ENCODE measurements at regions not wholly inside any gene's neighbourhood (a gene's known extent, or its start where the extent isn't known, plus 50 kb on each side); places are given as distances from the start of the nearest gene placed in this dataset.

DNA sequence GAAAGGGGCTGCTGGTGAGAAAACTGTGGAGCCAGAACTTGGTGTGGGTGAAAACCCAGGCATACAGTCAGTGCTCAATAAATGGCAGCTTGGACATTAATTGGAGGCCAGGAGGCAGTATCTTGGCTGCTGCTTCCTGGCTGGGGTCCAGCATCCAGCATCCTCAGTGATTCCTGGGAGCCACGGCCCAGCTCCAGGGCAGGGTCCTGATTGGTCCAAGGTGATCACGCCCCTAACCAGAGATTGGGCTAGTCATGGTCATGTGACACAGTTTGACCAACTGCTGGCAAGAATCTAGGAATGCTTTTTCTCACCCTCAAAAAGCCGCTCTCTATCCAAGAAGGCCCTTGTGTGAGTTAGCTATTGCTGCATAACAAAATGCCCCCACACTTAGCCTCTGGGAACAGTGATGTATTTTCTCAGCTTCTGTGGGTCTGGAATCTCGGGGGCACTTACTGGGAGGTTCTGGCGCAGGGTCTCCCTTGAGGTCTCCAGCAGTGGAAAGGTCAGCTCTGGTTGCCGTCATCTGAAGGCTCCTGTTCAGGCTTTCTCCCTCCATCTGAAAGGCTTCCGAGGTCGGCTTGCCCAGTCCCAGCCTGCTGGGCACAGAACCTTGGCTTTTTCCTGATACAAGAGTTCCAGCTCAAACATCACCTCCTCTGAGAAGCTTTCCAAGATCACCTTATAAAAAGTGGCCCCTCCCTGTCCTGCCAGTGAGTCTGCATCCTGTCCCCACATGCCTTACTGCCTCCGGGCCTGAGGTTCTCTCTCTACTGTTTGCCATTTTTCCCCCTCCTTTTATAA, 119.2 kb upstream of the NCOR2 start:
- DNase-seq (ENCODE audit: low read depth) = no peak

DNA sequence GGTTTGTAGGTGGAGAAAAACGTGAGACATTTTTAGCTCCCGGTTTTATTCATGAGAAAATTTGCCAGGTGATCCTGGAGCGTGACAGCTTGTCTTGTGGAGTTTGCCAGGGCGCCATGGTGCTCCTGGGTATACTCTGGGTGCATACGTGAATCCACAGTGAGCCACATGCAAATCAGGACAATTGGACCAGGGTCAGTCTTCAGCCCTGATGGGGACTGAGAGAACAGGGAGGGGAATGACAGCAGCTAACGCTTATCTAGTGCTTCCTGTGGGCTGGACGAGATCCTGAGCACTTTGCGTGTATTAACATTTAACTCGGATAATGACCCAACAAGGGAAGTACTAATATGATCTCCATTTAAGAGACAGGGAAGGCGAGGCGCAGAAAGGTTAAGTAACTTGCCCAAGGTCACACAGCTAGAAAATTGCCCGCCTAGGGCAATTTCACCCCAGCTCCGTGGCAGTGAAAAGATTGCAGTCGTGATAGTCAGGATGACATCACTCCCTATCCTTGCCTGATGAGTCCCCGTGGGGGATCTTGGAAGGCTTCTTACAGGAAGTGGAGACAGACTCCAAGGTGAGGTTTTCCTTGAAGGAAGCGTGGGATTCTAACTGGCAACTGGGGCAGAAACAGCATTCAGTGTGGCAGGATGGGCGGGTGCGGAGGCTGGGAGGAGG, 118.4 kb upstream of the NCOR2 start:
- no peak for DNase-seq (ENCODE audit: low read depth)

DNA sequence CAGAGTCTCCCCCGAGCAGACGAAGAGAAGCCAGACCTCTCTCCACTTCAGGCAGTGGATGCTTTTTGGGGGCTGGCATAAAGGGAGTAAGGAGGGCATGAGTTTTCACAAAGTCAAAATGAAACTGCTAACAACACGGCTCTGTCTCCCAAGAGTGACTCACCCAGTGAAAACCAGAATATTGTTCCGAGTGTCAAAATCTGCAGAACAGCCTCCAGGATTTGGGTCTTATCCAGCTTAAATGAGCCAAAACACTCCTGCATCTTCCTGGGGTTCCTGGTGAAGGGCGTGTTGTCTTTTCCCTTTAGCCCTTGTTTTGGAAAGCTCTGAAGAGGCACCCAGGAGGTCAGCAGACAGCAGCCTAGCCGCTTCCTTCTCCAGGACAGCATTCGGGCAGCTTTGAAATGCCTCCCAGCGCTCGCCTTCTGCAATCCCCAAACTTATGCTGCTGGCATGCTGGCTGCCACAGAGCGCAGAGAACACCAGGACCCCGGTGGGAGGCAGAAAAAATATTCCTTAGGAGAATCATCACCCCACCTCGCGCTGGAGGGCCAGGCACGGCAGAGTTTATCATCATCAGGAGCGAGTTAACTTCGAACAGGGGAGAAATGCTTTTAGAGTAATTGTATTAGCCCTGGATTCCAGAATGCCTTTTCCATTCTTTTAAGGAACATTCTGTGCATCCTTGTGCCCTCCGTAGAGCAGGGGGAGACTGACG, 117.7 kb upstream of the NCOR2 start:
- DNase-seq (ENCODE audit: low read depth) = no peak

DNA sequence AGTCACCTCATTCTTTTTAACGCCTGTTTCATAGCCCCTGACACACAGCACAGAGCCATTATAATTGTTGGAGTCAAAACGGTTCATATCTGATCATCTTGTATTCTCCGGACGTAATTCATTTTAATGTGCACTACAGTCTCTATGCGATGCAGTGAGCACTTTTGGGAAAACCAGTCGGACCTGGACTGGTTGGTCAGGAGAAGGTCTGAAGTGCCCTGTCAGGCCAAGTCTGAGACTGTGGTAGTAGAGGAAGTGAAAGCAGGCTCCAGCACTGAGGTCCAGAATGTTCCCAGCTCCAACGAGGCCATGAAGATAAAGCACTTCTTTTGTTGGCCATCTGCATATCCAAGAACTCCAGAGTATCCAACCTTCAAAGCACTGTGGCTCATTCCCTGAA, 117.1 kb upstream of the NCOR2 start:
- no peak for DNase-seq (ENCODE audit: low read depth)

DNA sequence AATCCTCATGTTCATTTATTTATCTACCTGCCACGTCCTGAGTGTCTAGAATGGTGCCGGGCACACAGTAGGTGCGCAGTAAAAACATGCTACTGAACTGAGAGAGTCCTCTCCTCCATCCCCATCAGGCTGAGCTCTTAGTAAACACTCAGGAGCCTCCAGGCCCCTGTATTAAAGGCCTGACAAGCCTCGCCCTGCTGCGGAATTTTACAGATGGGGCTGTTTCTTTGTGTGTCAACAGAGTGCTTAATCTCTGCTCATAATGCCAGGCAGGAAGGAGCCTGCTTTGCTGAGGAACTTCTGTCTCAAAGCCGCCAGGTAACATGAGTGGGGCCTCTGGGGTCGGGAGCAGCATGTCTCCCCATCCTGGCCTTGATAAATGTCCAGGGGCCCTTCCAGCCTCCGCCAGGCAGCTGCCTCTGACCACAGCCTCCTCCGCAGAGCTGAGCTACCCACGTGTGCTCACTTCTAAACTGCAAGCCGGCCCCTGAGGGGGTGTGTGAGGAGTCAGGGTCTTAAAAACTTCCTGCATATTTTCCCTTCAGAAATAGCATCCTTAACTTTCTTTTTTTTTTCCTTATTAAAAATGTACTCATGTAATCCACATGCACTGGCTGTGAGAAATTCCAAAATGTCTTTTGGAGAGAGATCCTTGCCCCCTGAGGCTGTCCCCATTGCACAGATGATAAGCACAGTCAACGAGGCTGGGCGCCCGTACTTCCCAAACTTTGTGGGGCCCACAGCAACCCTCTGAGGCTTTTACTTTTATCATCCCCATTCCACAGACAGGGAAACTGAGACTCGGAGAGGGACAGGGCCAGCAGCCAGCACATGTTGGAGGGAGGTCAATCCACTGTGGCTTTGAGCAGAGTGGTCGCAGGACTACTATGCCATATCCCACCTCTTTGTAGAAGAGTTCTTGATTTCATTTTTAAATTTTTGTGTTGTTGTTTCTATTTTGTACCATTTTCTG, 116.0 kb upstream of the NCOR2 start:
- no peak for DNase-seq (ENCODE audit: low read depth)

DNA sequence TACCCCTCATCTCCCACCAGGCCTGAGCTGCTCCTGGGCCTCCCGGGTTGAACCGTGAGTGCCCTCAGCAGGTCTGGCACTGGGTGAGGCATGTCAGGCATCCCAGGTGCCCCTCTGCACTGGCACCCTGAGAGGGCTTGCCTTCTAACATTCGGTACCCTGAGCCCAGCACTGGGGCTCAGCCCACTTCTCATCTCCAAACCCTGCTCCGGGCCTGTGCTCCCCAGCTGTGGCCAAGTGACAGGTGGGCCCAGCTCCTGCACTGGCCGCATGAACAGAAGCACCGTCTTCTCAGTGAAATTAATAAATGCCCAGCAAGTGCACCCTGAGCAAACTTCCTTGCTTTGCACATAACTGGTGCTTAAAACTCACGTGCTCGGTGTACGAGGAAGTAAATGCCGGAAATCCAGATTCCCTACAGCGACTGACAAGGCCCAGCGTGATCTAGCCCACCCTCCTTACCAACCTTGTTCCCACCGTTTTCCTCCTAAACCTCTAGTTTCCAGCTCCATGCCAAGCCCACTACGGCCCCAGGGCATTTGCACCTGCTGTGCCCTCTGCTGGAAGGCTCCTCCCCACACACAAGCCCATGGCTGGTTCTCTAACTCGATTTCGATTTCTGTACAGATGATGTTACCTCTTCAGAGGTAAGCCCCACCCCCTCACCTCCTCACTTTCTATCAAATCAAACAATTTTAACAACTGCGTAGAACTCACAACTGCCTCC, 115.2 kb upstream of the NCOR2 start:
- no peak for DNase-seq (ENCODE audit: low read depth)

DNA sequence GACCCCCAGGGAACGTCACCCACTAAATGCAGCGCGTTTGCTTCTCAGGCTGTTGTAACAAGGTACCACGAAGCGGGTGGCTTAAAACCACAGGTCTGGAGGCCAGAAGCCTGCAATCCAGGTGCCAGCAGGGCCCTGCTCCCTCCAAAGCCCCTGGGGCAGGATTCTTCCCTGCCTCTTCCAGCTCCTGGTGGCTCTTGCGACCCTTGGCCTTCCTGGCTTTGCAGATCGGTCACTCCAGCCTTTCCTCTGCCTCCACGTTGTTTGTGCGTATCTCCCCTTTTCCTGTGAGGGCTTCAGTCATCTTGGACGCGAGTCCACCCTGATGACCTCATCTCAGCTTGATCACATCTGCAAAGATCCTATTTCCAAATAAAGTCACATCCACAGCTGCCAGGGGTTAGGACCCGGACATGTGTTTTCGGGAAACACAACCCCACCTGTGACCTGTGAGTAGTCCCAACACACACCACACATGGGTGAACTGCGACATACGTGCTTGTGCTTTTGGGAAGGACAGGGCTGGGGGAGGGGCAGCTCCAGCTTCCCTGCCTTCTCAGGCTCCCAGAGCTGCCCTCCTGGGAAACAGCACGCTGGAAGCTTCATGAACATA, 114.5 kb upstream of the NCOR2 start:
- DNase-seq (ENCODE audit: low read depth) = no peak

DNA sequence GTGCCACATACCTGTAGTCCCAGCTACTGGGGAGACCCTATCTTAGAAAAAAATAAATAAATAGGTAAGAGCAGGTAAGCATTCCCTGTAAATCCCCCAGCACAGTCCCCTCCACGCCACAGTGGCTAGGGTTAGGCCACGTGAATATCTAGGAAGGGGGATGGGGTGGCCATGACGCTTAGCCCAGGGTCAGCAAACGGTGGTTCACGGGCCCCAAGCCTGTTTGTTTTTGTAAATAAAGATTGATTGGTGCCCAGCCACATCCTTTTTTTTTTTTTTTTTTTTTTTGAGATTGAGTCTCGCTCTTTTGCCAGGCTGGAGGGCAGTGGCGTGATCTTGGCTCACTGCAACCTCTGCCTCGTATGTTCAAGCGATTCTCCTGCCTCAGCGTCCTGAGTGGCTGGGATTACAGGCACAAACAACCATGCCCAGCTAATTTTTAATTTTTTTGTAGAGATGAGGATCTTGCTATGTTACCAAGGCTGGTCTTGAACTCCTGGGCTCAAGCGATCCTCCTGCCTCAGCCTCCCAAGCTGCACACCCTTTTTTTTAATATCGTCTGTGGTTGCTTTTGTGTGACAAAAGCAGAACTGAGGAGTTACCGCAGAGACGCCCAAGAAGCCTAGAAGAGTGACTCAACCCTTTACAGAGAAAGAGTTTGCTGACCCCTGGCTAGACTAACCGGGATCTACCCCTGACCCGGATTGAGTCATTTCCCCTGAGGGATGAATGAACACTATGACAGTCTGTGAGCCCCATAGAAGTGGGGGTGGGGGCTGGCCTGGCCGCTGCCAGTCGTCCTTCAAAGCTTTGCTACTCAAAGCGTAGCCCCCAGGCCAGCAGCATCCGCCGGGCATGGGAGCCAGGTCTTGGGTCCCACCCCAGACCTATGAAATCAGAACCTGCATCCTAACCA, 113.7 kb upstream of the NCOR2 start:
- DNase-seq (ENCODE audit: low read depth) = no peak

DNA sequence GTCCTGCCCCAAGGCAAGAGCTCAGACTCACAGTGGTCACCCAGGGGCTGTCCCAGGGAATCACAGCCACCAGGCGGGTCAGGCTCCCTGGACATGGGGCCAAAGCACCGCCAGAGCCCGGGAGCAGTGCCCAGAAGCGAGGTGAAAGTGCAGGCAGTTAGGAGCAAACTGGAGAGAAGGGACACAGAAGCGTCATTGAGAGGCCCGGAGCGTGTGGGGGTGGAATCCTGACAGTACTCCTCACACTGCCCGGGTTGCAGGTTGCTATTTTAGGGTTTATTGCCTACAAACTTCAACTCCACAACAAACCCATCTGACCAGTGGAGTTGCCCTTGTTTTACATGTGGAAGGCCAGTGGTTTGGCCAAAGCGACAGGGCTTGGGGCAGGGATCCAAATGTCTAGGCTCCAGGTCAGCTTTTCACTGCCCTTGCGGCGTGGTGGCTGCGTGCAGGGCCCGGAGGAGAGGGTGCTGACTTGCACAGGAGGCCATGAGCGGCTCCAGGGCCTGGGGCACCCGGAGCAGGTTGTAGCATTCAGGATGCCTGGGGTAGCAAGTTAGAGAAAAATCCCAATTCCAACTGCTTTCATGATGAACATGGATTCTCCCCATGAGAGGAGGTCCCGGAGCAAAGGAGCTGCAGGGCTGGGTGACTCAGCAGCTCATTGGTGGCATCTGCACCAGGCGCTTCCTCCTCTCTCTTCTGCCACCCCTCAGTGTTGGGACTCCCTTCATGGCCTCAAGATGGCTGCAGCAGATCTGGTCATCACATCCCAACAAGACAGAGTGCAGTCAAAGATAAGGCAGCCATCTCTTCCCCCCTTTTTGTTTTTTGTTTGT, 112.3 kb upstream of the NCOR2 start:
- no peak for DNase-seq (ENCODE audit: low read depth)

DNA sequence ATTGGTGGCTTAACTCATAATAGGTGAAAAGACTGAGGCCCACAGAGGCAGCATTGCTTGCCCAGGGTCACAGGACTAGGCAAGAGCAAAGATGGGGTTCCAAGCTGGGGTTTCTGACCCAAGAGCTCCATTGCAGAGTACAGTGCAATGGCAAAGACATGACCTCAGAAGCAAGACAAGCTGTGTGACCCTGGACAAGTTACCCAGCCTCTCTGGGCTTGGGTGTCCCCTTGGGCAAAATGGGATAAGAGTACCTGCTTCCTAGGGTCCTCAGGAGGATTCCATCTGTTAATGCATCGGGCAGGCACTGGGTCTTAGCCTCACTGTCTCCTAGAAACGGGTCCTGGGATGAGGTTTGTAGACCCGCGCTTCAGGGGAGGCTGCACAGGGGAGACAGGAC, 111.6 kb upstream of the NCOR2 start:
- no peak for DNase-seq (ENCODE audit: low read depth)

DNA sequence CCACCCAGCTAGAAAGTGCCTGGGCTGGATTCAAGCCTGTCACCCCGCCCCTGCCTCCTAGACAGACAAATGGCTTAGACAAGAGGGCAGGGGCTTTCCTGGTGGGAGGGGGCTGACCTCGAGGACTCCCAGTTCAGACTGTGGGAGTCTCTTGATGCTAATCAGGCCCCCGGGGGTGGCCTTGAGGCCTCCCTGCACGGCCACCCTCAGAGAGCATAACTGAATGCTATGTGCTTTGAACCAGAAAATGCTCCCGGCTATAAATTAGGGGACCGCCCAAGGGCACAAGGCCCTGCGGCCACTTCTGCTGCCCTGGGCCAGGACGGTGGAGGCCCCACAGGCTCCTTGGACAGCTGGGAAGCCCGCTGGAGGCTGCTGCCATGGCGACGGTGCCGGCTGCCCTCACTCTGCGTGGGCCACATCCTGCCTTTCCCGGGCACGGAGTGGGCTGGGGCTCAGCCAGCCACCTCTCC, 111.0 kb upstream of the NCOR2 start:
- no peak for DNase-seq (ENCODE audit: low read depth)

DNA sequence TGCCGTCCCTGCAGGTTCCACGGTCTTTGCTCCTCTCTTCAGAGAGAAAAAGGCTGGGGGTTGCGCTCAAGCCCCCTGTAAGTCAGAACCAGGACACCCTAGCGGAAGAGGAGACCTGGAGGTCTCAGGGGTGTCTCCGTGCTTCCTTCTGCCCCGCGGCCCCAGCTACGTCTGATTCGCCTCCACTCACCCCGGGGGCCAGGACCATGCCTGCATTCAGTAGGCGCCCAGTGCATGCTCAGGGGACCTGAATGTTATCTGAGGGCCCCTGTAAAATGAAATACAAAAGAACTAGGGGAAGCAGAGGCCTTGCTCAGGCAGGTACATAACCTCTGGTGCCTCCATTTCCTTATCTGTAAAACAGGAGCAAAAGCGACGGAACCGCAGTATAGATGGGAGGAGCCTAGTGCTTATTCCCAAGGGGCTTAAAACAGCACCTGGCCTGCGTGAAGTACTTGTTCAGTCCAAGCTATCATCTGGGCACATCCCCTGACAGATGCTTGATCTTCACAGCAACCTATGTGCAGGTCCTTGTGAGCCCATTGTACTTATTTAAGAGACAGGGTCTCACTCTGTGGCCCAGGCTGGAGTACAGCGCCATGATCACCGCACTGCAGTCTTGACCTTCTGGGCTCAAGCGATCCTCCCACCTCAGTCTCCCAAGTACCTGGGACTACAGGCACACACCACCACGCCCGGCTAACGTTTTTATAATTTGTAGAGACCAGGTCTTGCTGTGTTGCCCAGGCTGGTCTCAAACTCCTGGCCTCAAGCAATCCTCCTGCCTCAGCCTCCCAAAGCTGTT, 110.3 kb upstream of the NCOR2 start:
- no peak for DNase-seq (ENCODE audit: low read depth)

DNA sequence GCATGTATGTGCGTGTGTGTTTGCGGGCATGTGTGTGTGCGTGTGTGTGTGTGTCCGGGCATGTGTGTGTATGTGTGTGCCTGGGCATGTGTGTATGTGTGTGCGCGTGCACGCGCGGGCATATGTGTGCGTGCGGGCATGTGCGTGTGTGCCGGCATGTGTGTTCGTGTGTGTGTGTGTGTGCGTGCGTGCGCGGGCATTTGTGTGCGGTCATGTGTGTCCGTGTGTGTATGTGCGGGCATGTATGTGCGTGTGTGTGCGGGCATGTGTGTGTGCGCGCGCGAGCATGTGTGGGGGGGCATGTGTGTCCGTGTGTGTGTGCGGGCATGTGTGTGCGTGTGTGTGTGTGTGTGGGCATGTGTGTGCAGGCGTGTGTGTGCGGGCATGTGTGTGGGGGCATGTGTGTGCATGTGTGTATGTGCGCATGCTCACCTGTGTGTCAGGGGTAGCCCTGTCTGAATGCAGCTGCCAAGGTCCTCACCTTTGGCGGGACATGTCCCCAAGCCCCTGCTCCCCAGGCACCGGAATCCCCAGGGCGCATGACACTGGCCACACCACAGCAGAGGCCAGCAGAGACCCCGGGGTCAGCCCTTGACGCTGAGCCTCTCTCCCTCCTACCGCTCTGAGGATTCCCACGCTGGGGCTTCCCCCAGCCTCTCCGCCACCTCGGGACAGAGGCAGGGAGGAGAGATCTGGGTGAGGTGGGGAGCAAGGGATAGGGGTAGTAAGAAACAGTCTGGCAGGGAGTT, 109.5 kb upstream of the NCOR2 start:
- no peak for DNase-seq (ENCODE audit: low read depth)

DNA sequence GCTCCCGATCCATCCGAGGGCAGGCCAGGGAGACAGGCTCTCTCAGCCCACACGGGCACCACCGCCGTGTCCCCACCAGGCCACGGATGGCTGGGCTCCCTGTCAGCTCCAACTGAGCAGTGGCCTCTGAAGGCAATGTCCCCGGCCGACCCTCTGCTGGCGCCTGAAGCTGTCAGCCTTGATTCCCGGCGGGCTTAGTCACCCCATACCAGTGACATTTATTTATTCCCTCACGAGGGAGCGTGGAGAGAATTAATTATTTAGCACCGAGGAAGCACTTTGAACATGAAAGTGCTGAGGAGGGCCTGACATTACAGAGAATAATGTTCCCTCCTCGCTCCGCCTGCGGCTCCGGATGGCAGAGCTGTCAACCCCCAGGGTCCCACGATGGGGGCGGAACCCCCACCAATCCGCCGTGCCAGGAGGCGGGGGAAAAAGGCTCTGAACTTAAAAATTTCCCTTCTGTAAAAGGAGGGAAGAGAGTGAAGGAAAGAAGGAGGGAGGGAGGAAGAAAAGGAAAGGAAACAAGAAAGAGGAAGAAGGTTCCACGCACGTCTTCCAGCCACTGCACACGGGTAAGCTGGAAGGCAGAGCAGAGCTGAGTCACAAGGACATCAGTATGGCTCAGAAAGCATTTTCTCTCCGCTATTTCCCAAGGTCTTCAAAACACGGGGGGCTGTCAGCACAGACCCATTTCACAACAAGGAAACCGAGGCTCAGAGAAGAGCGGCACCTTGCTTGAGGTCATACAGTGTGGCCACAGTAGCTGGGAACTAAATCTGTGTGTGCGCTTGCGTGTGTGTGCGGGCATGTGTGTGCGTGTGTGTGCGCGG, 108.7 kb upstream of the NCOR2 start:
- DNase-seq (ENCODE audit: low read depth) = no peak

DNA sequence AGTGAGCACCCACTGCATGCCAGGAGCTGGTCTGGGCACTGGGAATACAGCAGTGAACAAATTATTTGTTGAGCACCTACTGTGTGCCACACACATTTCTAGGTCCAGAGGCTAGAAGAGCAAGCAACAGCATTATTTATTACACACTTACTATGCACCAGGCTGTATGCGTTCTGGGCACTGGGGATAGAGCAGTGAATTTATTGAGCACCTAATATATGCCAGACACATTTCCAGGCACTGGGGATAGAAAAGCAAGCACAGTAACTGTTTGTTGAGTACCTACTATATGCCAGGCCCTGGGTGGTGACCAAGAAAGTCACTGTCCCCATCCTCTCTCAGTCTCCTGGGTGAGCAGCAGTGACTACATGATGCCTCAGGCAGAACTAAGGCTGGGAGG, 107.5 kb upstream of the NCOR2 start:
- no peak for DNase-seq (ENCODE audit: low read depth)

Measured in stimulated activated CD8-positive, alpha-beta memory T cell treated with anti-CD3 and anti-CD28 coated beads, Interleukin-12 subunit alpha, Interleukin-12 subunit beta, amount 100 ng/mL, for 4 hours (primary cell).